ENCODE measurements at regions not wholly inside any gene's neighbourhood (a gene's known extent, or its start where the extent isn't known, plus 50 kb on each side); places are given as distances from the start of the nearest gene placed in this dataset.
A peak's percentile ranks its signal among the peaks of the same experiment; 100 is the strongest.

DNA sequence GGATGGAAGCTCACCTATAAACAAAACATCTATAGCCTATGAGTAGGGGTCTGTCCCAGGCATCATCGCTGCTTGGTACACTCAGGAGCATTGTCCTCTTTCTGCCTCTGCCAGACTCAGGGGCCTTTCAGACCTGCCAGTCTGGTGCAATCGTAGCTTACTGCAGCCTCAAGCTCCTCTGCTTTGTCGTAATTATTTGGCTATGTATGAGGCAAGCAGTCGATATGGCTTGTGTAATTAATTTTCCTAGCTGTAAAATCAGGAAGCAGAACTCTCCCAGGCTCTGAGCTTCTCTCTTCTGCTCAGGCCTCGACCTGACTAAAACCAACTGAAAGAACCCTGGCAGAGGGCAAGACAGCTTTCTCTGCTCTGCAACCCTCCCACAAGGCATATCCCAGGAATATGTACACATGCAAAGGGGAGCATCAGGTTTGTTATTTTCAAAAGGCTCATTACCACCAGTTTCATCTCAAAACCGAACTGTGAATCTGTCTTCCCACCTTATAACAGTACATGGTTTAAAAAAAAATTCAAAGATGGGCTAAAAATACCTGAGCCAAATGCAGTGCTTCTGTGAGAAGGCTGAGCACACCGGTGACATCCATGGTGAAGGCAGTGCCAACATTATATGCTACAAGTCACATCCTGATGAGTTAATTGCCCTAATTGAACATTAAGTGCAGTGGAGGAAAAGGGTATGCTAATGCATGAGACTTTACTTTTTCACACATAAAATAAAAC is 309.2 kb upstream of the EMCN start:
- Histone ChIP-seq H3K27me3 (ENCODE audit: insufficient read depth, low read length) (no peaks in the 10 kb centered on the region), H3K79me2 (ENCODE audit: insufficient read depth, low read length) (no peaks in the 10 kb centered on the region), H3K14ac (ENCODE audit: insufficient read depth, low read length) (no peak overlapping the region), H4K5ac (ENCODE audit: insufficient read length, low read depth, low read length) (no peak overlapping the region), H3K79me1 (ENCODE audit: insufficient read depth, low read depth, low read length, poor library complexity, severe bottlenecking) (no peaks in the 10 kb centered on the region), H3T11ph (ENCODE audit: low read length) (no peak overlapping the region), H3K27ac (ENCODE audit: insufficient read length, low read depth, low read length) (no peak overlapping the region), H3K23me2 (ENCODE audit: insufficient read length, low read depth, low read length, poor library complexity, severe bottlenecking) (no peaks in the 10 kb centered on the region), H2BK12ac (ENCODE audit: insufficient read length, low read depth, low read length) (no peak overlapping the region), H2AK5ac (ENCODE audit: insufficient read length, low read length) (no peak overlapping the region), H4K20me1 (ENCODE audit: control insufficient read depth, insufficient read depth, insufficient read length) (no peaks in the 10 kb centered on the region), H3K18ac (ENCODE audit: insufficient read length, low read depth, low read length) (no peak overlapping the region), H3K56ac (ENCODE audit: insufficient read length, low read depth, low read length) (no peak overlapping the region), H3K9ac (ENCODE audit: extremely low read depth, insufficient read length, low read length) (no peak overlapping the region), H4K91ac (ENCODE audit: insufficient read length, low read depth, low read length) (no peak overlapping the region), H2BK120ac (ENCODE audit: low read depth, low read length, poor library complexity, severe bottlenecking) (no peak overlapping the region), H3K9me3 (ENCODE audit: control insufficient read depth, low read depth, low read length) (no peaks in the 10 kb centered on the region), H3K4me2 (ENCODE audit: insufficient read depth, insufficient read length, low read length) (no peak overlapping the region), H3K4me1 (ENCODE audit: insufficient read depth, low read length) (peaks cover 9% of the 10 kb centered on the region), H2AFZ (ENCODE audit: low read length) (no peak overlapping the region), H2BK15ac (ENCODE audit: low read depth, low read length) (no peak overlapping the region), H2BK20ac (ENCODE audit: low read depth, low read length, poor library complexity, severe bottlenecking) (no peak overlapping the region), H3K23ac (ENCODE audit: insufficient read length, low read depth, low read length) (no peak overlapping the region), H3K4ac (ENCODE audit: low read depth, low read length) (no peak overlapping the region), H4K8ac (replicated peaks; ENCODE audit: insufficient read length, low read depth, low read length) (no peak overlapping the region), H2BK5ac (ENCODE audit: insufficient read length, low read length) (no peak overlapping the region)
- Mint-ChIP-seq H3K36me3 (ENCODE audit: insufficient read depth in 1 of 3, low read depth in 3 of 3) (peaks cover 0 to 17% (median 0%) of the 10 kb centered on the region in 3 experiments; a peak in 2 of 7 replicates), H3K27me3 (ENCODE audit: low read depth) (no peaks in the 10 kb centered on the region; the same call in 1 of the 2 replicates), H3K4me3 (no peak overlapping the region), H3K27ac (peak overlapping the region in 2 of 3 experiments; percentile 41 to 62; a peak in 2 of 7 replicates), H3K4me1 (peaks cover 10 to 11% of the 10 kb centered on the region in 2 experiments), H3K9me3 (peaks cover 6 to 8% of the 10 kb centered on the region in 2 experiments; a peak in 4 of 5 replicates)
- TF ChIP-seq, protein P1, sequence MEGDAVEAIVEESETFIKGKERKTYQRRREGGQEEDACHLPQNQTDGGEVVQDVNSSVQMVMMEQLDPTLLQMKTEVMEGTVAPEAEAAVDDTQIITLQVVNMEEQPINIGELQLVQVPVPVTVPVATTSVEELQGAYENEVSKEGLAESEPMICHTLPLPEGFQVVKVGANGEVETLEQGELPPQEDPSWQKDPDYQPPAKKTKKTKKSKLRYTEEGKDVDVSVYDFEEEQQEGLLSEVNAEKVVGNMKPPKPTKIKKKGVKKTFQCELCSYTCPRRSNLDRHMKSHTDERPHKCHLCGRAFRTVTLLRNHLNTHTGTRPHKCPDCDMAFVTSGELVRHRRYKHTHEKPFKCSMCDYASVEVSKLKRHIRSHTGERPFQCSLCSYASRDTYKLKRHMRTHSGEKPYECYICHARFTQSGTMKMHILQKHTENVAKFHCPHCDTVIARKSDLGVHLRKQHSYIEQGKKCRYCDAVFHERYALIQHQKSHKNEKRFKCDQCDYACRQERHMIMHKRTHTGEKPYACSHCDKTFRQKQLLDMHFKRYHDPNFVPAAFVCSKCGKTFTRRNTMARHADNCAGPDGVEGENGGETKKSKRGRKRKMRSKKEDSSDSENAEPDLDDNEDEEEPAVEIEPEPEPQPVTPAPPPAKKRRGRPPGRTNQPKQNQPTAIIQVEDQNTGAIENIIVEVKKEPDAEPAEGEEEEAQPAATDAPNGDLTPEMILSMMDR (conservative IDR thresholded peaks at IDR 0.05) = no peak
- WGBS (ENCODE audit: extremely low coverage, insufficient read length, low lambda C conversion rate) = no CpG with 5 or more reads among the region's 7 CpGs
- DNase-seq = no peak

Data from H9 (cell line).